ENCODE measurements at regions not wholly inside any gene's neighbourhood (a gene's known extent, or its start where the extent isn't known, plus 50 kb on each side); places are given as distances from the start of the nearest gene placed in this dataset.

- no peak for DNase-seq (ENCODE audit: low read depth in 2 of 2)
Measured at GRCh38 chr4:188839704-188840103, 700.5 kb downstream of the TRIML1 start.

GRCh38 chr4:188841523-188841922, 702.3 kb downstream of the TRIML1 start:
- no peak for DNase-seq (ENCODE audit: low read depth in 2 of 2)

- no peak for DNase-seq (ENCODE audit: low read depth in 2 of 2)
Measured at GRCh38 chr4:188854436-188854835, 715.2 kb downstream of the TRIML1 start.

- no peak for DNase-seq (ENCODE audit: low read depth in 2 of 2)
Measured at GRCh38 chr4:188858696-188859095, 719.5 kb downstream of the TRIML1 start.

- DNase-seq (ENCODE audit: low read depth in 2 of 2): no peak
Measured at GRCh38 chr4:188864741-188865140, 725.5 kb downstream of the TRIML1 start.

- DNase-seq (ENCODE audit: low read depth in 2 of 2): no peak
Measured at GRCh38 chr4:188867796-188868195, 728.6 kb downstream of the TRIML1 start.

- no peak for DNase-seq (ENCODE audit: low read depth in 2 of 2)
Measured at GRCh38 chr4:188869581-188869980, 730.3 kb downstream of the TRIML1 start.

GRCh38 chr4:188872809-188873208, 733.6 kb downstream of the TRIML1 start:
- no peak for DNase-seq (ENCODE audit: low read depth in 2 of 2)

GRCh38 chr4:188876881-188877280, 737.6 kb downstream of the TRIML1 start:
- DNase-seq (ENCODE audit: low read depth in 2 of 2): no peak

- no peak for DNase-seq (ENCODE audit: low read depth in 2 of 2)
Measured at GRCh38 chr4:188879598-188879997, 740.4 kb downstream of the TRIML1 start.

GRCh38 chr4:188887905-188888304, 748.7 kb downstream of the TRIML1 start:
- DNase-seq (ENCODE audit: low read depth in 2 of 2): no peak

- DNase-seq (ENCODE audit: low read depth in 2 of 2): no peak
Measured at GRCh38 chr4:188892837-188893236, 753.6 kb downstream of the TRIML1 start.

- no peak for DNase-seq (ENCODE audit: low read depth in 2 of 2)
Measured at GRCh38 chr4:188903986-188904385, 764.7 kb downstream of the TRIML1 start.

- no peak for DNase-seq (ENCODE audit: low read depth in 2 of 2)
Measured at GRCh38 chr4:188904617-188905016, 765.4 kb downstream of the TRIML1 start.

GRCh38 chr4:188905248-188905647, 766.0 kb downstream of the TRIML1 start:
- DNase-seq (ENCODE audit: low read depth in 2 of 2): no peak

GRCh38 chr4:188911199-188911598, 772.0 kb downstream of the TRIML1 start:
- no peak for DNase-seq (ENCODE audit: low read depth in 2 of 2)

- no peak for DNase-seq (ENCODE audit: low read depth in 2 of 2)
Measured at GRCh38 chr4:188911707-188912106, 772.5 kb downstream of the TRIML1 start.

- DNase-seq (ENCODE audit: low read depth in 2 of 2): no peak
Measured at GRCh38 chr4:188915175-188915574, 775.9 kb downstream of the TRIML1 start.

GRCh38 chr4:188918787-188919186, 779.5 kb downstream of the TRIML1 start:
- no peak for DNase-seq (ENCODE audit: low read depth in 2 of 2)

GRCh38 chr4:188930822-188931221, 791.6 kb downstream of the TRIML1 start:
- no peak for DNase-seq (ENCODE audit: low read depth in 2 of 2)

- DNase-seq (ENCODE audit: low read depth in 2 of 2): no peak
Measured at GRCh38 chr4:188934320-188934962, 795.2 kb downstream of the TRIML1 start.

- DNase-seq (ENCODE audit: low read depth in 2 of 2): no peak
Measured at GRCh38 chr4:188941524-188942119, 802.4 kb downstream of the TRIML1 start.

- DNase-seq (ENCODE audit: low read depth in 2 of 2): no peak
Measured at GRCh38 chr4:188942606-188943005, 803.4 kb downstream of the TRIML1 start.

GRCh38 chr4:188949596-188949995, 810.4 kb downstream of the TRIML1 start:
- DNase-seq (ENCODE audit: low read depth in 2 of 2): no peak
